Effector CD8-positive, alpha-beta T cell (primary cell): ENCODE measurements at regions not wholly inside any gene's neighbourhood (a gene's known extent, or its start where the extent isn't known, plus 50 kb on each side); places are given as distances from the start of the nearest gene placed in this dataset.

ENCODE experiments used
- DNase-seq: peaks from one replicate; lab custom pipeline; 2025; lab: John Stamatoyannopoulos, UW

DNA sequence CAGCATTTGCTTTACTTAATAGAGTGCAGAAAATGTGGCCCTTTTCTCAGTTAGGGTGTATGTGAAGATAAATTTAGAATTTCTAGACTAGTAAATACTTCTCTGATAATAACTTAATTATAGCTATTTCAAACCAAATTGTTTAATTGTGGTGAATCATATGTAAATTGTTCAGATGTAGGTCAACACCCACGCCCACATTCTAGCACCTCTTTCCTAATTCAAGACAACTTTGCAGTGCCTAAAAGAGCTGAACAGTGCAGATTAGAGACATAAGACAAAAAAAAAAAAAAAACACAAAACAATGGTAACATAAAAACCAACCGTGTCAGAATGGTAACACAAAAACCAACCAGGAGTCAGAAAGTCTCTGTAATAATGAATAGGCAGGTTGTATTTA lies 758.3 kb downstream of the USP25 start:
- no peak for DNase-seq

DNA sequence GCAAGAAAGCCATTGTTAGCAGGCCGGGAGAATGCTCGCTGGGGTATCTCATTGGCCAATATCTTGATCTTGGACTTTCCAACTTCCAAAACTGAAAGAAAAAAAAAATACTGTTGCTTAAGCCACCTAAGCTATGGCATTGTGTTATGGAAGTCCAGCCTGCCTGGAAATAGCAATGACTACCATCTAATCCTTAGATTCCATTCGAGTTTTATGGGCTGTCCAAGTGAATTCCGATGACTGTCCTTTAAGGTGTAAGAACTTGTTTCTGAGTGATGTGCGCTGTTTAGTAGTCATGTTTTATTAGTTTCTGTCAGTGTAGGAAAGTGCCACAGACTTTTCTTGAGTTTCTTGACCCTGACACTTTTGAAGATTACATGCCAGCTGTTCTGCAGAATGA lies 762.6 kb downstream of the USP25 start:
- DNase-seq = no peak

DNA sequence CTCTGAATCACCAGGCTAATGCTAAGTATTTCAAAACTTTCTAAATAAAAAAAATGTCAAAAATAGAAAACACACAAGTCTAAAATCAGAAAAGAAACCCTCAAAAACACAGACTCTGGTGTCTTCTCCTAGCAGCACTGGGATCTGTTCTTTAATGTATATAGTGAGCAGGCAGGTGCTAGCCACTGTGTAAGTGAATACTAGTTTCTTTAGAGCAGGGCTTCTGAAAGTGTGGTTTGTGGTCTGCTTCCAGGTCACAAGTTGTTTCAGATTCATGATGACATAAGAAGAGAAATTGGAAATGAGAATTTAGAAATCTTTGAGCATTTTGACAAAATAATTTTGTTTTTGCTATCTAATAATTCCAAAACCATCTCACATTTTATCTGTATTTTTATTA lies 763.1 kb downstream of the USP25 start:
- no peak for DNase-seq

DNA sequence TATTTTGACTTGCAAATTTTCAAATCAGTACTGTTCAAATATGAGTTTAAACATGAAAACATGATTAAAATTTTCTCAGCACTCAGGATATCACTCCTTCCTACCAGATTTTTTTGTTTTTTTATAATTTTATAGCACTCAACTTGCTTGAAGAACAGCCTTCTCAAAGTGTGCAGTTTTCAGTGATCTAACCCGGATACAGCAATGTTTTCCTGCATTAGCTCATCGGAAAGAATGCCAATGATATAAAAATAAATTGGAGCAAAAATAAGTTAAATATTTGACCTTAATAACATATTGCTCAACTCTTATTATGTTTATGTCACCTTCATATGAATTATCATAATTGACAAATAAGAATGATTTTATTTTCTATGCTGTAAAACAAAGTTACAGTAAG lies 766.8 kb downstream of the USP25 start:
- no peak for DNase-seq

DNA sequence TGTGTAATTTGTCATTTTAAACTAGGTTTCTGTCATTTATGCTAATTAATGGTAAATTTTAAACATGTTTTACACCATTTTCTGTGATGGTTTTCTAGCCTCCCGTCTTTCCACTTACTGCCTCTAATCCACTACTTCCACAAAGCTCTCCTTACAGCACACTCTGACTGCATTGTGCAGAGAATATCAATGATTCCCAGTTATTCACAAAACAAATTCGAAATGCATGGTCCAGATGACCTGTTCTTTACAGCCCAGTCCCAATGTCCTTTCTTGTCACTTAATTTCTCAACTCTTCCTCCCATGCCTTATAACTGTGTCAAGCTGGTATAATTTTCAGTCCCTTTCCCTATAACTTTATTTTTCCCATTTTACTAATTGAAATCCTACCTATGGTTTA lies 770.5 kb downstream of the USP25 start:
- DNase-seq = no peak

DNA sequence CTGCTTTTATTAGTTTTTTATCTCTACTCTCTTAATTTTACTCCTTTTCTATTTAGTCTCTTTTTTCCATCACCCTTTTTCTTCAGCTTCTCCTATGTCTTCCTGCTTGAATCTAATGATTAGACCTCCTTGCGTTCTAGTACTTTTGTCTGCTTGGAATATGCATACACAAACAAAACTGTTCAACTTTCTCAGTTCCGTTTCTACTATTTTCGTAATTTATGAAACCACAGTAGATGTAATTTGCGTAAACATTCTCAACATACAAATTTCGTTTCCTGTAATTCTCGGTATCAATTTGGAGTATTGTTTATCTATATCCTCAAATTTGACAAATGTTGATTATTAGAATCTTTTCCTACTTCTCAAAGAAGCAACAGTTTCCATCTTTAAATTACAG lies 772.5 kb downstream of the USP25 start:
- no peak for DNase-seq

DNA sequence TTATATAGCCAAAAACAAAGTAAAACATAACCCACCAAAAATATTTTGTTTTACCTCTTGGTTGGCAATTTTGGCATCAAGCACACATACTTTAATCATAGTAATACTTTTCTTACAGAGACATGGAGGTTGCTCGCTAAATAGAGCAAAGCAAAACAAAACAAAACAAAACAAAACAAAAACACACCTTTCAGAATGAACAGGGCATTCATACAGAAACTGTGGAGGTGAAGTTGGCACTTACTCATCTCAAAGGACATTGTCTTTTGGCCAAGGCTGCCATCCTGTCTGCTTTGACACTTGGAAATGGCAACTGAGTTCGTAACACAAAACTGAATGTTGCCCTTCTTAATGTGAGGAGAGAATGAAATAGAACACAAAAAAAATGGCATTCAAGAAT lies 773.1 kb downstream of the USP25 start:
- DNase-seq = no peak

DNA sequence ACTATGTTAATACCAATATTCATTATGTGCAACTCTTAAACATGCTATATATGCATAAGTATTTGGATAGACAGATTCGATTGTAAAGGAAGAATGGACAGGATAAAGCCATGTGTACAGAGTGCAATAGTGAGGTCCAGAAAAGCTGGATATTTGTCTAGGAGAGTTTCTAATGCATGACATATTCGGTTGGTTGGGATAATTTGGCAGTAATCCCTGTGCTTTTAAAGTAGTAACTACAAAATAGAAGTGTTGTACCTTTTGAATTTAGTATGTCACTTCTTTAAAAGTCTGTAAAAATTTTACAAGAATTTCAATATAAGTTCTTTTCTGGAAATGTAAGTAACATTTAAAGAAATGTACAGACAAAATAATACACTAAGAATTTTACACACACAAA lies 774.5 kb downstream of the USP25 start:
- no peak for DNase-seq

DNA sequence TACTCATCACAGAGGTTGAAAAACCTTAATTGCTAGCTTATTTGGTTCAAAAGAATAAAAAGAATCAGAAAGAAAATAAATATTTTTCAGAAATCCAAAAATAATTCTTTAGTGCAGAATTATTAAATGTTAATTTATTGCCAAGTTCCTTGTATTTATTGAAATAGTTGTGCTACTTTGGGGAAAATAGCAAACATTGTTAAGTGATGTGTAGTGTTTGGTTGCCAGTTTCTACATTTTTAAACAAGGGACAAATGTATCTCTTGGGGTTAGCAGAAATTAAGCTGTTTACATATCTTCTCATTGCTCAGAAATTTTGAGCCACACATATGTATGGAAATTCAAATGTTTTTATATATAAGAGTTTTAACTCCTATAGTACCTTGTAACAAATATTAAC lies 775.0 kb downstream of the USP25 start:
- DNase-seq = no peak

DNA sequence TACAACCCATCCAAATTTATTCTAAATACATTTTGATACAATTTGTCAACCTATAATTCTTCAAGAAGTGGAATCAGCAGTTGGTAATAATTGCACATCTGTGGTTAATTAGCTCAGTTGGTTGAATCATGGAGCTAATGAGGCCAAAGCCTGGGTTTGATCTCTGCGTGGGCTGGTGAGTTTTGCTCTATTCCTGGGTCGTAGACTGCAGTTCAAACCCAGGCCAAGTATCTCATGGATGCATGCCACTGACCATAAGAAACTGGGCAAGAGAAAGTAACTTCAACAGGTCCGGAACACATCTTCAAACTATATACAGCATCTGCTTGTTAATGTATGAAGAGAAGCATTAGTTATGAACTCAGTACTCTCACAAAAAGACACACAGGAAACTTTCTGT lies 779.7 kb downstream of the USP25 start:
- no peak for DNase-seq

DNA sequence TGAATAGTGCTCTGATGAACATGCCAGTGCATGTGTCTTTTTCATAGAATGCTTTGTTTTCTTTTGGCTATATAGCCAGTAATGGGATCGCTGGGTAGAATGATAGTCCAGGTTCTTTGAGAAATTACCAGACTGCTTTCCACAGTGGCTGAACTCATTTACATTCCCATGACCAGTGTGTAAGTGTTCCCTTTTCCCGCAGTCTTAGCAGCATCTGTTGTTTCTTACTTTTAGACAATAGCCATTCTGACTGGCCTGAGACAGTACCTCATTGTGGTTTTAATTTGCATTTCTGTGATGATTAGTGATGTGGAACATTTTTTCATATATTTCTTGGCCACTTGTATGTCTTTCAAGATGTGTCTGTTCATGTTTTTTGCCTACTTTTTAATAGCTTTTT lies 784.5 kb downstream of the USP25 start:
- no peak for DNase-seq

DNA sequence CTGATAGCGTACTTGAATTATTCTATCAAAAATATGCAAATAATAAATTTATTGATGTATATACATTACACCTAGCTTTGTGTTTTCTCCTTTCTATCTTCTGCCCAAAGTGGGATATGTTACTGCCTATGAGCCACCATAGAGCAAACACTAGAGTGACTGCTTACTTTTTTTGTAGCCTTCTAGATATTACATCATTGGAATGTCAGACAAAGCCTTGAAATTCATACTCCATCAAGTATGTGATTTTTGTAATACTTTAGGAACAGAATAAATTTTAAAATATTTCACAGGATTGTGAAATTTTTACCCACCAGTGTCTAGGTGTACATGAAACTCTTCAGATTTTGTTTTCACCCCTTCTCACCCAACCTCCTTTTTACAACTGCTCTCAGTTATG lies 787.6 kb downstream of the USP25 start:
- DNase-seq = no peak

DNA sequence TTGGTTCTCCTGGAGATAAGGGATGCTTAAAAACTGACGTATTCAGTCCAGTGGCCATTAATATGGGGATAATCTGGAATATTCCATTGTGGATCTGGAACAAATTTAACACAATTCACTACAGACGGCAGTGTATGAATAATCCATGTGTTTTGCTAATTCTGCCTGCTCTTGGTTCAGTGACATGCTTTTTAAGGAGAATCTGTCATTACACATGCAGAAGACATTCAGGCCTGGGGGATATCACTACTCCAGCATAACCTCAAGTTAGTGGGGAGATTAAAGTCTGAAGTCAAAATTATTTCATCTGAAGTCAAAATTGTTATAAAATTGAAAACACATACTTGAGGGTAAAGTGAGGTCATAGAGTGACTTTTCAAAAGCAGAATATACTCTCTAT lies 789.3 kb downstream of the USP25 start:
- no peak for DNase-seq

DNA sequence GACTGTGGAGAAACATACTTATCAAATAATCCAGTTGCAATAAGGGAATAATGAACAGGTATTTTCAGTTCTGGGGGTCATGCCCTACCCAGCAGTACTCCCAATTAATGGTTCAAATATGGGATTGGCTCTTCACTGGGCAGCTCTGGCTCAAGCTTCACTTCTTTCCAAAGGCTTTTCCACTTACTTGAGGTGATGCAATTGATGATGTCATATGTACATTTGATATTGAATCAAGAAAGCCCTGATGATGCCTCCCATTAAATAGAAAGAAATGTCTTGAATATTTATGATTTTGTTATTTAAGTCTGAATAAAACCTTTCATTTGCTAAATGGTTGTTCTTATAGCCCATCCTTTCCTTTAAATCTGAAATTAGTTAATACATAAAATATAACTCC lies 789.9 kb downstream of the USP25 start:
- DNase-seq = no peak

DNA sequence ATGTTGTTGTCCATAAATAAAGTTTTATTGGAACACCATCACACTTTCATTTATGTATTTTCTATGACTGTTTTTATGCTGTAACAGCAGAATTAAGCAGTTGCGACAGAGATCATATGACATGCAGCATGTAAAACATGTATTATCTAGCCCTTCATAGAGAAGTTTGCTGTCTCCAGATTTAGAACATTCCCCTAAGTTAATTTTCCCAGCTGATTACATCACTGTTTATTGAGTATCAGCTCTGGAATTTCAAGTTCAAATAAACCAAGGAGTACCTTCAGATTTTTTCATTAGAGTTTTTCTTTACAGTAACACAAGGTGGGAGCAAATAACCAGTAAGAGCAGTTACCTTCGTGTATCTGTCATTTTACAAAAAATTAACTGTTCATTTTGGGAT lies 792.8 kb downstream of the USP25 start:
- DNase-seq = no peak

DNA sequence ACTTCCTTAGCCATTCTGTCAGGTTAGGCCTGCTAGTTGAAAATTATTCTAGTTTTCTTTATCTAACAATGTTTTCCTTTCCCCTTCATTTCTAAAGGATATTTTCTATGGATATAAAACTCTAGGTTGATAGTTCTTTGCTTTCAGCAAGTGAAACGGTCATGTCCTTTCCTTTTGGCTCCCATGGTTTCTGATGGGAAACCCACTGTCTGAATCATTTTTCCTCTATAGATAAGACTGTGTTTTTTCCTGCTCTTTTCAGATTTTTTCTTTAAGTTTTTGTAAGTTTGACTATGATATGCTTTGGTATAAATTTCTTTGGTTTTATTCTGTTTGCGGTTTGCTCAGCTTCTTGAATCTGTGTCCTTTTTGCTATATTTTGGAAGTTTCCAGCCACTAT lies 800.9 kb downstream of the USP25 start:
- no peak for DNase-seq

DNA sequence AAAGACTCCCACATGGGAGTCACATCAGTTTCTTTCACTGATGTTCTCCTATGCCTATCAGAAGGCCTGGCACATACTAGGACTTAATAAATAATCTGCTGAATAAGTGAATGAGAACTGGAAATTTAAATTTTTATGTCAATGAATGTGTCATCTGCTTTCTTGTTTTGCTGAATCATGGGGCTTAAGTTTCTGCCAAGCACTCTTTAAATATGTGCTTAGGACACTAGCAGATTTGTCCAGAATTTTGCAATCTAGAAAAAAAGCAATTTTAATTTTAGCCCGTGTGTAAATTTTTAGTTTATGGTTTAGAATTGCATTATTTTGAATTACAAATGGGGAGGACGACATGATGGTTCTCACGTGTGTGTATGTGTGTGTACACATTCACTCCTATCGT lies 803.1 kb downstream of the USP25 start:
- no peak for DNase-seq

DNA sequence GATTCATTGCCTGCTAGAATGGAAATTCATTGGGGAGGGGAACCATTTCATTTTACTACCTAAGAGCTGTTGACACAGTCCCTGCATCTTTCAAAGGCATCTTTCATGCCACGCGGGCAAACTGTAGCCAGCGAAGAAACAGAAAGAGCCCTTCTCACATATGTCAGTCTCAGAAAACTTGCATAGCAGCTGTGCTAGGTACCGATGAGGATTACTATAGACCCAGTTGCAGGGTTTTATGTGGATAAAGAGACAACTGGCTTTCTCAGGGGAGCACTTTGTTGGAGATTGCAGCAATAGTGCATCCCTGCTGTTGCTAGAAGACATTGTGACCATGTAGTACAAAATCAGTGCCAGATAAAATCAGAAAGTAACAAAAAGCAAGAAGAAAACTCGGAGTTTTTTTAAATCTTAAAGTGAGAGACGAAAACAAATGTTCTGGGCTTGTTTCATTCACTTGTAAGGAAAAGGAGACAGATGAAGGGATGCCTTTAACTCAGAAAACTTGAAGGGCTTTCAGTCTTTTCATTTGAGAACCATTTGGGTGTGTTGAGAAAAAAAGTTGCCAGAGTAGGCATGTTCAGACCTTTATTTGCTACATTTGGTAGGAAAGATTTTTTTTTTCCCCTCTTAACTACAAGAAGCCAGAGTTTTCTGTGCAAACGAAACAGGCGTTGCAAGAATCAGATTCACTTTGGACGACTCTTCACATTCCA lies 804.1 kb downstream of the USP25 start:
- no peak for DNase-seq

DNA sequence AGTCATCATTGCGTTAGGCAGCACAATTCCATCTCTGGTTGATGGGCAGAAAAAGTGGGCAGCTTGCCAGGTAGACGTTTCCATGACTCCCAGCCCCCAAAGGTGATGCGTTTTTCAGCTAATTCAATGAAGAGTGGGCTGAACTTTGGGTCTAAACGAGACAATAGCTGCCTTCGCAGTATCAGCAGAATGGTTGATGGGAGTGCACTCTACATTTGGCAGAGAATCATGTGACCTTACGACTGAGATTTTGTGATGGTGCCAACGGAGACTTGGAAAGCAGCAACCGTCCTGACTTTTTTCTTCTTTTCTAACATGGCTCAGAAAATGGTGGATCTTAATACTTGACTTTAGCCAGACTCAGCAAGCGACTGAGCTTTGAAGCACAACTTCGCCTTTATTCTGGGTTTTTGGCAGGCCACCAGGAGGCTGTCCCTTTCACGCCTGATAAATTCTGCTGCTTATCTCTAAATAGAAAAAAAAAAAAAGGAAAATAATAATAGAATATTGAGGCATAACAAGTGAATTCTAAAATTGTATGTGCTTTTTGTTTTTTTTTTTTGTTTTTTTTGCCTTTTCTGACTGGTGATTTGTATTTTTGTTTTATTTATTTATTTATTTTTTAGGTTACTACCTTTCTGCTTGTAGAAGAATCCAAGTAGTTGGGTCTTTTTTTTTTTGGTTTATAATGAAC lies 804.8 kb downstream of the USP25 start:
- DNase-seq = no peak

DNA sequence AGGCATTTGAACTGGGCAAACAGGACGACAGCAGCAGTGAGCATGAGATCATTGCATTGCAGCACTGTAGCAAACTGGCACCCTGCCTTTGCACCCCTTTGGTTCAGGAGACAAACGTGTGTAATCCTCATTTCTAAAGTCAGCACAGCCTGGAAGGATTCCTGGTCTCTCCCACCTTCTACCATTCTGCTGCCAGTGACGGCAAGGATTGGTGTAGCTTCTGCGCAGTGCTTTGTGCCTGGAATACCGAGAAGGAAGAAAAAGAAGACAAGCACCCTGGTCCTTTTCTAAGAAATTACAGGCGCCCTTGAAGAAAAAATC lies 805.3 kb downstream of the USP25 start:
- no peak for DNase-seq

DNA sequence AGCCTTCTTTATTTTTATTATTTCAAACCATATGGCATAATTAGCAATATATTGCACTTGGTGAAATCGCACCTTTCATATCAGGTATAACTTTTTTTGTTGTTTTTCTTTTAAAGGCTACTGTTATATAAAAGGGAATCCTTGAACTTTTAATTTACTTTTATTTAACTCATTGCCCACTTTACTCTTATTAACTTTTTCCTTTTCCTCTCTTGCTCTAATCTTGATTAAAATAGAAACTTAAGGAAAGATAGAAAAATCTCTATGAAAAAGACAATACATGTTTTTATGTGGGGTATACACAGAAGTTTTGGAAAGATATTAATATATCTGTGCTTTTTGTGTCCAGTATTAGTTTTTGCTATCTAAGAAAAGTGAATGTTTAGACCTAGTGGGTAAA lies 805.8 kb downstream of the USP25 start:
- DNase-seq = no peak

DNA sequence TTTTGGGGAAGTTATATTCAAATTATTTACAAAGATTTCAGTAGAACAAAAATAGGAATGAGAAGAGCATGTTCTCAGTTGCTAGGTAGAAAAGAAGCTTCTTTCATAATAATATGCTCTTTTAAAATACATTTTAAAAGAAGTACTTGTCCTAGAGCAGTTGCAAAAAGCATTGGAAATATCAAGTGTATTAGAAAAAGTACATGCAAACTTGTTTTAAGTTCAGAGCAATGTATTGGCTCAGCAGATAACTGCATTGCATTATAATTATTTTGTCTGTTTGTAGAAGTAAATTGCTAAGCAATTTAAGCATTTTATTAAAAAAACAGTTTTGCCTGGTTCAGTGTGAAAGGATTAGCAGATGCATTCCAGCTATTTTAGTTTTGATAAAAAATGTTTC lies 806.4 kb downstream of the USP25 start:
- DNase-seq = no peak

DNA sequence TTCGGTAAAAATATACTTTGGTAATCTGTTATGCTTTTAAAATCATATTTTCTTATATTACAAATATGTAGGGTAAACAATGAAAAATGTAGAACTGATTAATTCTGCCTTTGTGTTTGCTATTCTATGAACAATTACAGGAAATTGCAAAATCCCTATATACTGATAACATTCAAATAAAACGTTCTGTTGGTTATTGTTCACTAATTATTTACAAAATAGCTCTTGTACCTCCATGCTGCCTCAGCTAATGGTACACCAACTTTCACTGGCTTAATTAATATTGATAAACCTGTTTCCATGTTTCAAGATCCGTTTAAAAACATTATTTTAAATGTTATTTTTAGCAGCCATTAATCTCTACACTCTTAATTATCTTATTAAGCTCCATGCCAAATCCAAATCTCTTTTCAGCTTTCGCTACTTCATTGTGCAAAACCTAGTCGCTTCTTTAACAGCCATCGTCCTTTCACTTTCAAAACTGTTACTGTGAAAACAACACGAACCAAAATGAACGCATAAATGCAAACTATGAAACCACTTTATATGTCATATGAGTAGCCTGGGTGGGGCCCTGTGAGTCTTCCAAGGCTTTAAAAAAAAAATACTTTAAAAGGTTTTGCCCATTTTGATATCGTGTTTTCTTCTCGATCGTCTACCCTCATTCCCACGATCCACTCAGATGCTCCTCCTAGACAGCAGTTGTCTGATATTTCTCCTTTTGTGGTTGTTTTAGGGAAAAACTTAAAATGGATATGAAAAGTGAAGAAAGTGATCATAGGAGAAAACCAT lies 807.1 kb downstream of the USP25 start:
- DNase-seq = no peak
